Fibroblast of the aortic adventitia (primary cell): ENCODE measurements at regions not wholly inside any gene's neighbourhood (a gene's known extent, or its start where the extent isn't known, plus 50 kb on each side); places are given as distances from the start of the nearest gene placed in this dataset.

Experiments
- DNase-seq: peaks from one replicate; pipeline ENCODE4 v3.0.0-alpha.2; 2010; ENCODE audit warnings: low read depth
- H3K4me3 ChIP-seq: 2 replicates; pipeline ENCODE4 v1.5.1; 2011; ENCODE audit warnings: low read depth, mild to moderate bottlenecking, control low read depth, low read length, moderate library complexity
- TF ChIP-seq, protein P1 (sequence below): IDR thresholded peaks from 2 replicates; pipeline ENCODE4 v1.5.1; 2011; ENCODE audit warnings: mild to moderate bottlenecking, low read length, control low read depth, inconsistent platforms; ENCODE audit not compliant: insufficient read depth

DNA sequence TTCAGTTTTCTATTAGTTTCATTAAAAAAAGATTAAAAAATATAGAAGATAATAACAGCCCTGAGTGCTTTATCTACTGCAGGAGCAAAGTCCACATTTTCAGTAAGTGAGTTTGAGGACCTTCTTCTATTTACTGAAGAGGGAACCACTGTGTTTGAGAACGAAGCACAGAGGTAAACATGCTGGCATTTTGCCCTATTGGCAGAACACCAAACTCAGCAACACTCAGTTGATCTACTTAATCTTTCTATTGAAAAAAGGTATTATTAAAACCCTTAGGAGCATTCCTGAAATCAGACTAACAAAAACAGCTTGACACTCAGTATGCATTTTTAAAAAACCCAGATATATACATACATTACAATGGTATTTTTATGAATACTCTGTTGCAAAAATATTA lies 1496.7 kb downstream of the TECRL start:
- TF ChIP-seq, protein P1, sequence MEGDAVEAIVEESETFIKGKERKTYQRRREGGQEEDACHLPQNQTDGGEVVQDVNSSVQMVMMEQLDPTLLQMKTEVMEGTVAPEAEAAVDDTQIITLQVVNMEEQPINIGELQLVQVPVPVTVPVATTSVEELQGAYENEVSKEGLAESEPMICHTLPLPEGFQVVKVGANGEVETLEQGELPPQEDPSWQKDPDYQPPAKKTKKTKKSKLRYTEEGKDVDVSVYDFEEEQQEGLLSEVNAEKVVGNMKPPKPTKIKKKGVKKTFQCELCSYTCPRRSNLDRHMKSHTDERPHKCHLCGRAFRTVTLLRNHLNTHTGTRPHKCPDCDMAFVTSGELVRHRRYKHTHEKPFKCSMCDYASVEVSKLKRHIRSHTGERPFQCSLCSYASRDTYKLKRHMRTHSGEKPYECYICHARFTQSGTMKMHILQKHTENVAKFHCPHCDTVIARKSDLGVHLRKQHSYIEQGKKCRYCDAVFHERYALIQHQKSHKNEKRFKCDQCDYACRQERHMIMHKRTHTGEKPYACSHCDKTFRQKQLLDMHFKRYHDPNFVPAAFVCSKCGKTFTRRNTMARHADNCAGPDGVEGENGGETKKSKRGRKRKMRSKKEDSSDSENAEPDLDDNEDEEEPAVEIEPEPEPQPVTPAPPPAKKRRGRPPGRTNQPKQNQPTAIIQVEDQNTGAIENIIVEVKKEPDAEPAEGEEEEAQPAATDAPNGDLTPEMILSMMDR = no peak
- no peak for DNase-seq
- no peak overlapping the region for H3K4me3 ChIP-seq

DNA sequence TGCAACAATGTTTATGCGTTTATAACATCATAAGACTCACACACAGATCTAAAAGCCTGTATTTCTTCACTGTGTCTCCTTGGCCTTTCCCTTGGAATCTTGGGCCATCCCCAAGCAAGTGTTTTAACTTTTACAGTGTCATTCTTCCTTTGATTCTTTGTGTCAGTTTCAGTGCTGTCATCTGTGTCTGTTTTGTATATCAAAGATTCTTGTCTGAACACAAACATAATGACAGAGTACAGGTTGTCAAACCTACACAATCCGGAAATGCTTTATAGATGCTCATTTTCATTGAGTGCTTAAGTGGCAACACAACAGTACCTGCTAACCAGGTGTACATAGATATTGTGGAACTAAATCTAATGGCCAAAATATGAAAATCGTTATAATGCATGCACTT lies 1500.0 kb downstream of the TECRL start:
- TF ChIP-seq, protein P1 = no peak
- DNase-seq = no peak
- H3K4me3 ChIP-seq = no peak overlapping the region

DNA sequence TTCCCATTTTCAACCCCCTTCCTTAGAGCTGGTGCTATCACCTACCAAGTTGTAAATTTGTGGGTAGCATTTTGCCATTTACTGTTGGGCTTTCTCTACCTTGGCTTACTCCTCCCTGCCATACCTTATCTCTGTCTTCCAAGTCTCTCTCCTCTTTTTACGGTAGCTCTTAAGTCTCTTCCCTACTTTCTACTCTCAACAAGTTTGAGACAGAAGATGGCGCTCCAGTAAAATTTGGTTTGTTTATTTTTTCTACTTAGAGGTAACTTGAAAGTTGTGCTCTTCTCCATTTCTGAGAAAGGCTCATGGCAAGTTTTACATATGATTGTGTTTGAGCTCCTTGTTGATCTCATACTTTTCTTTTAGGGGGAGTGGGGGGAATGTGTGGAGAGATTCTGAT lies 1508.1 kb downstream of the TECRL start:
- TF ChIP-seq, protein P1 = no peak
- H3K4me3 ChIP-seq = no peak overlapping the region
- DNase-seq = no peak

DNA sequence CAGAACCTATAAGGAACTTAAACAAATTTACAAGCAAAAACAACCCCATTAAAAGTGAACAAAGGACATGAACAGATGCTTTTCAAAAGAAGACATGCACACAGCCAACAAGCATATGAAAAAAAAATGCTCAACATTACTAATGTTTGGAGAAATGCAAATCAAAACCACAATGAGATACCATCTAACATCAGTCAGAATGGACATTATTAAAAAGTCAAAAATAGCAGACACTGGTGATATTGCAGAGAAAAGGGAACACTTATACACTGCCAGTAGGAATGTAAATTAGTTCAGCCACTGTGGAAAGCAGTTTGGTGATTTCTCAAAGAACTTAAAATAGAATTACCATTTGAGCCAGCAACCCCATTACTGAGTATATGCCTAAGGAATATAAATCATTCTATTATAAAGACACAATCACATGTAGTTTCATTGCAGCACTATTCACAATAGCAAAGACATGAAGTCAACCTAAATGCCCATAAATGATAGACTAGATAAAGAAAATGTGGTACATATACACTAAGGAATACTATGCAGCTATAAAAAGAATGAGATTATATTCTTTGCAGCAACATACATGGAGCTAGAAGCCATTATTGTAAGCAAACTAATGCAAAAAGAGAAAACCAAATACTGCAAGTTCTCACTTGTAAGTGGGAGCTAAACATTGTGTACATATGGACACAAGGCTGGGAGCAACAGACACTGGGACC lies 1509.4 kb downstream of the TECRL start:
- H3K4me3 ChIP-seq = no peak overlapping the region
- DNase-seq = no peak
- TF ChIP-seq, protein P1 = no peak

DNA sequence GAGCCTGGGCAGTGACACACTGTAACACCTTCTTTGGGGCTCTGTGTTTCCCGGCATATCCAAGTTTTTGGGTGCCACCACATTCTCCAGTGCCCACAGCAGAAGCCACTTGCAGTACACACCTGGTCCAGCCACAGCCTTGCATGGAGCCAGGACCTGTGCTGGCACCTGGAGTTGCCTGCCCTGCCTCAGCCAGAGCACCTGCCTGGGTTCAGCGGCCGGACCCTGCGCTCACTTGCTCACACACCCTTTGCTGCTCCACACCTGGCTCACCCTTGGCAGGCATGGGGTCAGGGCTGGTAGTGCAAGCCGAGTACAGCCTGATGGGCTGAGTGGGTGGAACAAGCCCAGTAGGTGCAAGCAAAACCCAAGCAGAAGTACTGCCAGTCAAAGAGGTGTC lies 1511.1 kb downstream of the TECRL start:
- DNase-seq = no peak
- TF ChIP-seq, protein P1 = no peak
- no peak overlapping the region for H3K4me3 ChIP-seq

DNA sequence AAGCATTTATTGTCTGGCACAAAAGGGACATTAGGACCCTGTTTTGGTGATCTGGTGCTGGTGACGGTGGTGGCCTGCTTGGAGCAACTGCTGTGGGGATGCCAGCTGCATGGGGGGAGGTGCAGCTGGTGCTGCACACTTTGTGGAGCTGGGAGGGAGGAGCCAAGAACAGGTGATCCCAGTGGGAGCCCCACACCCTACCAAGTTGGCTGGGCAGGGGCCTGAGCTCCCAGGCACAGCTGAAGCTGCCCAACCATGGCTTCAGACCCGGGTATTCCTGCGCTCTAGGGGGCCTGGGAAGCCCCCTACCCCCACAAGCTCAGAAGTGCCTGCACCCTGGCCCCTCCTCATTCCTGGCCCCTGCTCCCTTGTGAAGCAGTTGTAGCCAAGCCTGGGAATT lies 1512.5 kb downstream of the TECRL start:
- TF ChIP-seq, protein P1 = no peak
- DNase-seq = no peak
- H3K4me3 ChIP-seq = no peak overlapping the region

DNA sequence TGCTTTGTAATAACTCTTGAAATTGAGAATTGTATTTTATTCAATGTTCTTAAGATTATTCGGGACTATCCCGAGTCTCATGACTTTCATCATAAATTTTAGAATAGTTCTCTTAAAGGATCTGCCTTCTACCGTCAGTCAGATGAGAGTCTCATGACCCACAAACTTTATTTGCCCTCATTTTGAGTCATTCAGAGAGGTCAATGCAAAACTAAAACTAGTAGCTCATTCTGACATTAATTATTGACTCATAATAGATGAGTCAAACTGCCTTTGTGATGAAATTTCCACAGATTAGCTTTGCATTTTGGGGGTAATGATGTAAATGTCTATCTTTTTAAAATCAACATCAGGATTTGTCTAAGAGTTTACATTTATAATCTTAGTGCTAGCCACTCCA lies 1527.3 kb downstream of the TECRL start:
- H3K4me3 ChIP-seq = no peak overlapping the region
- no peak for DNase-seq
- TF ChIP-seq, protein P1 = no peak
